ENCODE measurements at regions not wholly inside any gene's neighbourhood (a gene's known extent, or its start where the extent isn't known, plus 50 kb on each side); places are given as distances from the start of the nearest gene placed in this dataset.
"Not testable (repeated sequence)": the region's sequence is repeated elsewhere in the genome, so short reads cannot be mapped to it uniquely, and the experiment has no call there.

GRCh38 chr3:86416334-86416733, 574.6 kb downstream of the VGLL3 start:
- Mint-ChIP-seq H3K36me3 (ENCODE audit: low read depth) (no peaks in the 10 kb centered on the region), H3K27ac (no peak overlapping the region), H3K4me3 (ENCODE audit: low read depth) (no peak overlapping the region), H3K27me3 (ENCODE audit: low read depth) (no peaks in the 10 kb centered on the region), H3K9me3 (peaks cover 16% of the 10 kb centered on the region), H3K4me1 (ENCODE audit: low read depth) (no peaks in the 10 kb centered on the region)
- intact Hi-C loops (cut with micrococcal nuclease): no loop called here
- DNase-seq (ENCODE audit: low spot score): no peak

- no peaks in the 10 kb centered on the region for H3K4me1 Mint-ChIP-seq (ENCODE audit: low read depth)
- peaks cover 17% of the 10 kb centered on the region for H3K9me3 Mint-ChIP-seq
- no peak overlapping the region for H3K4me3 Mint-ChIP-seq (ENCODE audit: low read depth)
- H3K36me3 Mint-ChIP-seq (ENCODE audit: low read depth): no peaks in the 10 kb centered on the region
- H3K27ac Mint-ChIP-seq: no peak overlapping the region
- DNase-seq (ENCODE audit: low spot score): no peak
- intact Hi-C loops (cut with micrococcal nuclease): no loop called here
- H3K27me3 Mint-ChIP-seq (ENCODE audit: low read depth): no peaks in the 10 kb centered on the region
Measured at GRCh38 chr3:86413645-86414044, 577.3 kb downstream of the VGLL3 start.

GRCh38 chr3:86410587-86410986, 580.4 kb downstream of the VGLL3 start:
- intact Hi-C loops (cut with micrococcal nuclease): no loop called here
- Mint-ChIP-seq H3K4me1 (ENCODE audit: low read depth) (no peaks in the 10 kb centered on the region), H3K27me3 (ENCODE audit: low read depth) (no peaks in the 10 kb centered on the region), H3K4me3 (ENCODE audit: low read depth) (no peak overlapping the region), H3K36me3 (ENCODE audit: low read depth) (no peaks in the 10 kb centered on the region), H3K9me3 (peaks cover 21% of the 10 kb centered on the region), H3K27ac (no peak overlapping the region)
- DNase-seq (ENCODE audit: low spot score): no peak

DNA sequence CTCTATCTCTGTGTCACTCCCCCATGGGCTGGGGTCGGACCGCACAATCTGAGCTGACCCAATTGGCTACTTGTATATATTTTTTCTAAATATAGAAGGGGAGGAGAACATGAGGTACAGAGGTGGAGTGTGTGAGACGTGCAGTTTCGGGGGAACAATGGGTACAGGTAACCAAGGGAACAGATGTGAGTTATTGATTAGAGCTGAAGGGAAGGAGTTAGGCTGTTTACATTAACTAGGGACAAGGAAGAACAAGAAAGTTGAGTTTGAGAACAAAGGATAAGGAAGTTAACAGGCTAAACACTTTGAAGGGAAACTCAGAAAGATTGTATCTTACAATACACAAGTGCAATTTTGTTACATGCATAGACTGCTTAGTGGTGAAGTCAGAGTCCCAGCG, 601.2 kb downstream of the VGLL3 start:
- H3K4me1 Mint-ChIP-seq (ENCODE audit: low read depth); H3K27me3 Mint-ChIP-seq (ENCODE audit: low read depth); DNase-seq (ENCODE audit: low spot score); H3K27ac Mint-ChIP-seq; intact Hi-C loops (cut with micrococcal nuclease); H3K36me3 Mint-ChIP-seq (ENCODE audit: low read depth); H3K4me3 Mint-ChIP-seq (ENCODE audit: low read depth): not testable (repeated sequence)
- H3K9me3 Mint-ChIP-seq: peaks cover 19% of the 10 kb centered on the region

DNA sequence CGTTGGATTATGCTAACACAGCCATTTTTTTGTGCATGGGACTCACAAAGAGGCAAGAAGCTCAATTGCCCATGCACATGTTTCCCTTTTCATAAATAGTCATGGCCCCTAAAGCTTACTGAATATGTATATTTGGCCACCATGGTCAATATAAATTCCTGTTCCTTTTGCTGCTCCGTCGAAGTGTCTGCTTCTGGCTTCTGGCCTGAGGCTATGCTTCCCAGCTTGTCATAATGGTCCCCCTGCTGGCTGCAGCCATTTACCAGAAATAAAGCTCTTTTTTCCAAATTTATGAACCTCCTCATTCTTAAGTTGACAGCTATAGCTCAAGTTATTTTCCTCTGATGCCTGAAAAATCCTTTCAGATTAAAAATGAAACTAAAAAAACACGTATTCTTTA, 602.1 kb downstream of the VGLL3 start:
- Mint-ChIP-seq H3K27ac (no peak overlapping the region), H3K4me3 (ENCODE audit: low read depth) (no peak overlapping the region), H3K9me3 (peaks cover 20% of the 10 kb centered on the region), H3K4me1 (ENCODE audit: low read depth) (no peaks in the 10 kb centered on the region), H3K36me3 (ENCODE audit: low read depth) (no peaks in the 10 kb centered on the region), H3K27me3 (ENCODE audit: low read depth) (no peaks in the 10 kb centered on the region)
- no peak for DNase-seq (ENCODE audit: low spot score)
- intact Hi-C loops (cut with micrococcal nuclease): no loop called here

- Mint-ChIP-seq H3K27me3 (ENCODE audit: low read depth) (no peaks in the 10 kb centered on the region), H3K36me3 (ENCODE audit: low read depth) (no peaks in the 10 kb centered on the region), H3K9me3 (peaks cover 38% of the 10 kb centered on the region), H3K4me1 (ENCODE audit: low read depth) (no peaks in the 10 kb centered on the region), H3K4me3 (ENCODE audit: low read depth) (no peak overlapping the region), H3K27ac (no peak overlapping the region)
- no peak for DNase-seq (ENCODE audit: low spot score)
- intact Hi-C loops (cut with micrococcal nuclease): no loop called here
Measured at GRCh38 chr3:86382556-86382955, 608.4 kb downstream of the VGLL3 start.

- no peaks in the 10 kb centered on the region for H3K27me3 Mint-ChIP-seq (ENCODE audit: low read depth)
- no peak for DNase-seq (ENCODE audit: low spot score)
- H3K4me1 Mint-ChIP-seq (ENCODE audit: low read depth): no peaks in the 10 kb centered on the region
- intact Hi-C loops (cut with micrococcal nuclease): no loop called here
- no peak overlapping the region for H3K27ac Mint-ChIP-seq
- H3K36me3 Mint-ChIP-seq (ENCODE audit: low read depth): no peaks in the 10 kb centered on the region
- no peak overlapping the region for H3K4me3 Mint-ChIP-seq (ENCODE audit: low read depth)
- H3K9me3 Mint-ChIP-seq: peaks cover 31% of the 10 kb centered on the region
Measured at GRCh38 chr3:86381247-86381646, 609.7 kb downstream of the VGLL3 start.

GRCh38 chr3:86379280-86379679, 611.7 kb downstream of the VGLL3 start:
- peaks cover 26% of the 10 kb centered on the region for H3K9me3 Mint-ChIP-seq
- H3K27me3 Mint-ChIP-seq (ENCODE audit: low read depth): no peaks in the 10 kb centered on the region
- no peak overlapping the region for H3K4me3 Mint-ChIP-seq (ENCODE audit: low read depth)
- H3K4me1 Mint-ChIP-seq (ENCODE audit: low read depth): no peaks in the 10 kb centered on the region
- no peaks in the 10 kb centered on the region for H3K36me3 Mint-ChIP-seq (ENCODE audit: low read depth)
- no peak for DNase-seq (ENCODE audit: low spot score)
- intact Hi-C loops (cut with micrococcal nuclease): no loop called here
- H3K27ac Mint-ChIP-seq: no peak overlapping the region

DNA sequence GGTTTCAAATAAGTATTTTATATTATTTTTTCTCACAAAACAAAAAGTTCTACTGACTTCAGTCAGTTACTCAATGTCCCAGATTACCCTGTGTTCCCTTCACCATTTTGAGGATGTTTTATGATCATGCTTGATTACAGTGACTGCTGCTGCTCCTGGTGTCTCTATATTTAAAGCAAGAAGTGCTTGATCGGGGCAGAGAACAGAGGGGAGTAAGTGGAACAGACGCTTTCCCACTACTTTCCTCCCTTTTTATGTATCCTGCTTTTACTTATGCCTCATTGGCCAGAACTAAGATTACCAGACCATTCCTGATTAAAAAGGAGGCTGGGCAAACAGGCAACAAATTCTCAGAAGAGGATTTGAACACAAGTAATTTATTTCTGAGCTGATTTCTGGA, 612.1 kb downstream of the VGLL3 start:
- Mint-ChIP-seq H3K4me3 (ENCODE audit: low read depth) (no peak overlapping the region), H3K27me3 (ENCODE audit: low read depth) (no peaks in the 10 kb centered on the region), H3K27ac (no peak overlapping the region), H3K9me3 (peaks cover 26% of the 10 kb centered on the region), H3K36me3 (ENCODE audit: low read depth) (no peaks in the 10 kb centered on the region), H3K4me1 (ENCODE audit: low read depth) (no peaks in the 10 kb centered on the region)
- intact Hi-C loops (cut with micrococcal nuclease): no loop called here
- DNase-seq (ENCODE audit: low spot score): no peak

GRCh38 chr3:86335566-86335965, 655.4 kb downstream of the VGLL3 start:
- H3K27ac Mint-ChIP-seq; H3K4me3 Mint-ChIP-seq (ENCODE audit: low read depth); DNase-seq (ENCODE audit: low spot score); intact Hi-C loops (cut with micrococcal nuclease); H3K4me1 Mint-ChIP-seq (ENCODE audit: low read depth); H3K27me3 Mint-ChIP-seq (ENCODE audit: low read depth); H3K36me3 Mint-ChIP-seq (ENCODE audit: low read depth): not testable (repeated sequence)
- H3K9me3 Mint-ChIP-seq: peaks cover 19% of the 10 kb centered on the region

GRCh38 chr3:86333636-86334035, 657.3 kb downstream of the VGLL3 start:
- intact Hi-C loops (cut with micrococcal nuclease): no loop called here
- DNase-seq (ENCODE audit: low spot score): no peak
- Mint-ChIP-seq H3K9me3 (peaks cover 16% of the 10 kb centered on the region), H3K36me3 (ENCODE audit: low read depth) (no peaks in the 10 kb centered on the region), H3K4me3 (ENCODE audit: low read depth) (no peak overlapping the region), H3K27me3 (ENCODE audit: low read depth) (no peaks in the 10 kb centered on the region), H3K4me1 (ENCODE audit: low read depth) (no peaks in the 10 kb centered on the region), H3K27ac (no peak overlapping the region)

DNA sequence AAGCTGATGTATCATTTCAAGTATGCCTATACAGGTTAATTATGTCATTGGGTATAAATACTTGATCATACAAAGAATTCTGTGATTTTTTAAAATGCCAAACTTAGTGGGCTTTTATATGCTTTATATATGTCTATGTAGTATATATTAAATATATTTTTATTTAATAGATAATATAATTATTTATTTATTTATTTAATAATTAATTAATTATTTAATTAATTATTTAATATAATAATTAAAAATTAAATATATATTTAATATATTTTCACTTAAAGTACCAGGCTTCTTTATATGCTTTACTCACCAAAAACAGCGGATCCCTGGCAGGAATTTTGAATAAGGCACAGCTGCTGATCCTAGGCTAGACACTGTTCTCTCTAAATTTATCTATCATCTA, 687.0 kb downstream of the VGLL3 start:
- DNase-seq (ENCODE audit: low spot score): no peak
- H3K27me3 Mint-ChIP-seq (ENCODE audit: low read depth): no peaks in the 10 kb centered on the region
- H3K9me3 Mint-ChIP-seq: peaks cover 41% of the 10 kb centered on the region

DNA sequence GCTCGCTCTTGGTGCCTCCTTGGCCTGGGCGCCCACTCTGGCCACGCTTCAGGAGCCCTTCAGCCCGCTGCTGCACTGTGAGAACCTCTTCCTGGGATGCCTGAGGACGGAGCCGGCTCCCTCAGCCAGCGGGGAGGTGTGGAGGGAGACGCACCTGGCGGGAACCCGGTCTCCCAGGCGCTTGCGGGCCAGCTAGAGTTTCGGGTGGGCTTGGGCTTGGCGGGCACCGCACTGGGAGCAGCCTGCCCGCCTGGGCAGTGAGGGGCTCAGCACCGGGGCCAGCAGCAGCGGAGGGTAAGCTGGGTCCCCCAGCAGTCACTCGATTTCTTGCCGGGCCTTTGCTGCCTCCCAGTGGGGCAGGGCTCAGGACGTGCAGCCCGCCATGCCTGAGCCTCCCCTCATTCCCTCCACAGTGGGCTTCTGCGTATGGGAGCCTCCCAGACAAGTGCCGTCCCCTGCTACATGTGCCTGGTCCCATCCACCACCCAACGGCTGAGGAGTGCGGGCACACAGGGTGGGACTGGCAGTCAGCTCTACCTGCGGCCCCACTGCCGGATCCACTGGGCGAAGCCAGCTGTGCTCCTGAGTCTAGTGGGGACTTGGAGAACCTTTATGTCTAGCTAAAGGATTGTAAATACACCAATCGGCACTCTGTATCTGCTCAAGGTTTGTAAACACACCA, 708.7 kb downstream of the VGLL3 start:
- Mint-ChIP-seq H3K9me3 (peaks cover 26% of the 10 kb centered on the region), H3K4me1 (ENCODE audit: low read depth) (no peaks in the 10 kb centered on the region), H3K4me3 (ENCODE audit: low read depth) (no peak overlapping the region), H3K27ac (no peak overlapping the region), H3K27me3 (ENCODE audit: low read depth) (no peaks in the 10 kb centered on the region), H3K36me3 (ENCODE audit: low read depth) (no peaks in the 10 kb centered on the region)
- intact Hi-C loops (cut with micrococcal nuclease): no loop called here
- no peak for DNase-seq (ENCODE audit: low spot score)

More for the DNA sequence above, 687.0 kb downstream of the VGLL3 start:
- Mint-ChIP-seq H3K4me1 (ENCODE audit: low read depth) (no peaks in the 10 kb centered on the region), H3K4me3 (ENCODE audit: low read depth) (no peak overlapping the region), H3K27ac (no peak overlapping the region), H3K36me3 (ENCODE audit: low read depth) (no peaks in the 10 kb centered on the region)
- intact Hi-C loops (cut with micrococcal nuclease): no loop called here

All from activated T-helper 2 cell treated with anti-CD3 and anti-CD28 coated beads, Interferon-gamma antibody, Interleukin-2, Interleukin-4, amounts not matched to agents 10 μg/mL and 5 μg/mL and 100 μg/mL, durations not matched to agents 14 hours and 24 hours and 36 hours (primary cell).